HG03439 (cell line): ENCODE measurements at regions not wholly inside any gene's neighbourhood (a gene's known extent, or its start where the extent isn't known, plus 50 kb on each side); places are given as distances from the start of the nearest gene placed in this dataset.
A peak's percentile ranks its signal among the peaks of the same experiment; 100 is the strongest.

Source experiments
- ATAC-seq: cut with Tn5 transposase; IDR thresholded peaks from one replicate; pipeline ENCODE4 v1.9.1; 2021; ENCODE audit warnings: mild to moderate bottlenecking, moderate library complexity; ENCODE audit not compliant: unreplicated experiment

DNA sequence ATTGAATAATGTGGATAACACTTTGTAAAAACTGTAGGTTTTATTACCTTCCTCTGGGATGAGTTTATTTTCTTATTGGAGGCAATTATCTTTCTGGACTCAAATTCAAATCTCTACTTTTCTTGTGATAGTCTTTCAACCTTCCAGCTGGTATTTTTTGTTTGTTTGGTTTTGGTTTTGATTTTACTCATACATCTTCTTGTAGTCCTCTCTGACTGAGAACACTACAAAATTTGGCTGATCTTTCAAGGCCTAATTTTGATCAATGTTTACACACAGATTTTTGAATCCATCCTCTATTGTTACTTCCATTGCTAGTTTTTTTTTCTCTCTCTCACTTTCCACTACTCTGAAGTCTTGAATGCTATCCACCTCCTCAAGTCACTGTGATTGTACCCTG is 303.8 kb upstream of the NECTIN3 start:
- ATAC-seq, result peak; percentile 79

- ATAC-seq, result no peak
These were observed 298.1 kb upstream of the NECTIN3 start for GRCh38 chr3:110773413-110773954.

DNA sequence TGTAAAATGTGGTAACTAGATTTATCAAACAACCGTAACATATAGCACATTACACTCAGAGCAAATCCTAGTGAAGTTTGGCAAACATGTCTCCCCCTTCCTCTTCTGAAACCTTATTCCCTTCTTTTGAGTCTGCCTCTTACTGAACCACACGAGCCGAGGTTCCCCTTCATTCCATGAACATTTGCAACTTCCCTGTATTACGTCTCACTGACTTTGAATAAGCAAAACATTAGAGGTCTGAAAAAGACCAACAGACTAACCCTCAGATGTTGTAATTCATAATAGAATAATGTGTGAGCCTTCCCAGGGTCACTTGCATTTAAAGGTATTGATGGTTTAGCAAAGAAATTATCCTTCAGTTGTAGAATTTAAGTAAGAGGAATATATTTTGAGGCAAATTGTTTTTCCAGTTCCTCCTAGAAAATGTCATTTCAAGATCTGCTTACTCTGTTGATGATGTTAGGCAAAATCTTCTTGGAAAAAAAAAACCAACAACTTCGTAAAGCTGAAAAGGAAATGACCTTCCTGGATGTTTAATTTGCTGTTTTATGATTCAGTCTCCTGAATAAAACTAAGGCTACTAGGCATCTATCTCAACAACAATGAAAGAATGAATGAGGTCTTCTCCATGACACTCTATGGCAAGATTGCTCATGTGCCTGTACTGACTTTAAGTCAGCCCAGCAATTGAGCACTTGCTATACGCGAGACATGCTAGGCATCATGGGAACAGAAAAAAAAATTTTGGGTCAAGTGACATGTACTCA is 296.9 kb upstream of the NECTIN3 start:
- no peak for ATAC-seq

DNA sequence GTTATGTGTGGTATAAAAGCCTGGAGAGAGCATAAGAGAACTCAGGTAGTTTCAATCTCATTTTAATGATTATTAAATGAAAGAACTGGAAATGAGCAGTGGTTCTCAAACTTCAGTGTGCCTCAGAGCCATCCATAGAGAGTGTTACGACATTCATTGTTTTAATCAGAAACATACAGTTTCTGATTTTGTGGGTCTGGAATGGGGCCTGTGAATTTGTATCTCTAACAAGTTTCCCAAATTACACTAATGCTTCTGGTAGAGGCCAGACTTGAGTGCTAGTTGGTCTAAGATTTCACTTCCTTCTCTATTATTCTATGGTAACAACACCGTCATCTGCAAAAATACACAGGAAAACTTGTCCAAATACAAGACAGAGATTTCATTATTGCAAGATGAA is 292.0 kb upstream of the NECTIN3 start:
- ATAC-seq, result no peak

DNA sequence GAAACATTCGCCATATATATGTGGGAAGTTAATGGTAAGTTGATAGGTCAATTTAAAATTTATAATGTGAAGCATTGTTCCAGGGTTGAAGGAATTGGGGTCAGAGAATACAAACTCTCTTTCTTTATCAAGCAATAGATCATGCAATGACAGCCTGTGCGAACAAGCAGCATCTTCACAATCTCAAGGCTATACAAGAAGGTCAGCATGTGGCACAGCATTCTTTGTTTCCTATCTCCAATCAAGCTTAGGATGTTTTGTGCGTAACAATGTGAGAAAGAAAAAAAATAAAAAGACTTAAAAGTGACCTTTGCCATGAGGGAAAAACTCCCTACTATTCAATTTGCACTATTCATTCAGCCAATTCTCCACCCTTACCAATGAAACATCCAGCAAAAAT is 288.1 kb upstream of the NECTIN3 start:
- ATAC-seq, result no peak

DNA sequence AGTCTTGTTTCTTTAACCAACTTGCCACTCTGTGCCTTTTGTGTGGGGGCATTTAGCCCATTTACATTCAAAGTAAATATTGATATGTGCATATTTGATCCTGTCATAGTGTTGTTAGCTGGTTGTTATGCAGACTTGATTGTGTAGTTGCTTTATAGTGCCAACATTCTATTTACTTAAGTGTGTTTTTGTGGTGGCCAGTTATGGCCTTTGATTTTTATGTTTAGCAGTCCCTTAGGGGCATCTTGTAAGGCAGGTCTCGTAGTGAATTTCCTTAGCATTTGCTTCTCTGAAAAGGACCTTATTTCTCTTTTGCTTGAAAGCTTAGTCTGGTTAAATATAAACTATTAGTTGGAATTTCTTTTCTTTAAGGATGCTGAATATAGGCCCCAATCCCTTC is 282.8 kb upstream of the NECTIN3 start:
- no peak for ATAC-seq

GRCh38 chr3:110789315-110789714 is 282.3 kb upstream of the NECTIN3 start:
- ATAC-seq, result no peak

GRCh38 chr3:110790631-110791030 is 281.0 kb upstream of the NECTIN3 start:
- no peak for ATAC-seq

DNA sequence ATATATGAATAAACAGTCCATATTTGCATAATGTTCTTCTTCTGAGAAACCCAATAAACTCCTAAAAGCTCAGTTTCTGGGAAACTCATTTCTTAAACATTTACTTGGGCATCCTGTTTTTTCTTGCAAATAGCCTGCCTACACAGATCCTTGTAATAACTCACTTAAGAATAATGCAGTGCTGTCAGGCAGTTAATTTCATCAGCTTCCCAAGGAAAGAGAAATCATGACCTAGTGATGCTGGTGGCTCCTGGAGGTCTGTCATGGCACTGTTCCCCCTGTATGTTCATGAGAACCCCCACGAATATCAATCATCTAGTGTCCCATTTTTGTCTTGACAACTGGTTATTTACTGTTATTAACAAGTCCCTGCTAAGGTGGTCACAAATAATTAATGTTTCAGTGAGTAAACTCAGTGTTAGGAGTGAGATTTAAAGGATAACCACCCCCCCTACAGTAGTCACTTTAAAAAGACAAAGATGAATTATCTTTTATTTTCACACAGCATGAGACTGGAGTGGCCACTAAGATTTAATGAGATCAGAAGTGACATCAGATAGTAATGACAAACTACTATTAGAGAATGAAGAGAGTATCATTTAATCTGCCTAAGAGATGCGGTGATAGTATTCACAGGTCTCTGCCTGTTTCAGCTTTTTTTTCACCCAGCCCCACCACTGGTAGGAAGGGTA is 279.5 kb upstream of the NECTIN3 start:
- no peak for ATAC-seq

DNA sequence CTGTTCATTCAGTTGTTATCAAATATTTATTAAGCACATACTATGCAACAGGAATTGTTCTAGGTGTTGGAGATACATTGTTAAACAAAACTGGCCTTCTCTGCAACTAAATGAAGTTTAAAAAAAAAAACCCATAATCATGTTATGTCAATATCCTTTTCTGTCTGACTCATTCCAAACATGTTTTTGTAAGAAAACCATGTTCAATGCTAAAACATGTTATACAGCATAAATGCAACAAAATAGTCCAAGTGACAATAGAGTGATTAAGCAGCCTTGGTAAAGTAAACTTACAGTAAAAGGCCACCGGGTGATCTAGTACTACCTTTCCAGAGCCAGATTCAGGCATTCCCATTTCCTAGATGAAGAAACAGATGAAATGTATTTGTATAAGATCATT is 278.0 kb upstream of the NECTIN3 start:
- ATAC-seq, result no peak

DNA sequence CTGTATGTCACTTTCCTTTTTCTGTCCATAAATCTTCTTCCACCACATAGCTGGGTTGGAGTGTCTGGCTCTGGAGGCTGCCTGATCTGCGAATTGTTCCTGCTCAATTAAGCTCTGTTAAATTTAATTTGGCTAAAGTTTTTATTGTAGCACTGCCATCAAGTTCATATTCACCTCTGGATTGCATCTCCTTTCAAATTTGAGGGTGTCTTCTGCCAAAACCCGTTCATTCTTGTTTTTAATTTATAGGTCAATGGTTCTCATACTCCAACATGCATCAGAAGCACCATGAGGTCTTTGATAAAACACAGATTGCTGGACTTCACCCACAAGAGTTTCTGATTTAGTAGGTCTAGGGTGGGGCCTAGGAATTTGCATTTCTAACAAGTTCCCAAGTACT is 276.5 kb upstream of the NECTIN3 start:
- ATAC-seq, result no peak

- ATAC-seq, result no peak
These were observed 272.3 kb upstream of the NECTIN3 start for GRCh38 chr3:110799271-110799670.

- ATAC-seq, result no peak
These were observed 266.8 kb upstream of the NECTIN3 start for GRCh38 chr3:110804856-110805255.

GRCh38 chr3:110806924-110807323 is 264.7 kb upstream of the NECTIN3 start:
- no peak for ATAC-seq

DNA sequence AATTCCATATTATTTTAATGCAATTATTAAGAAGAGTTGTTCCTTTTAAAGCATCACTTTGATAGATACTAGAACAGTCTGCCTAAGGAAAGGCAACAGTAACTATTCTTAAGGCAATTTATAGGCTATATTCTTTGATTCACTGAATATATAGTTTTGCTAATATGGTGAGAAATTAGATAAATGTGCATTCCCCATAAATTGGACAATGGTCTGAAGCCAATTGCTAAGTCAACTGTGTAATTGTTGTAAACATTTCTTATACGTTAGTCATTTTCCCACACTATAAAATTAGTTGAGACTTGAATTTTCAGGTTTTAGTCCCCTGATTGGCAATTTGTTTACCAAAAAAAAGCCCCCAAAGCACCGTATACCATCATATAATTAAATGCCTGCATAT is 263.0 kb upstream of the NECTIN3 start:
- no peak for ATAC-seq

- ATAC-seq, result no peak
These were observed 261.3 kb upstream of the NECTIN3 start for GRCh38 chr3:110810356-110810755.

DNA sequence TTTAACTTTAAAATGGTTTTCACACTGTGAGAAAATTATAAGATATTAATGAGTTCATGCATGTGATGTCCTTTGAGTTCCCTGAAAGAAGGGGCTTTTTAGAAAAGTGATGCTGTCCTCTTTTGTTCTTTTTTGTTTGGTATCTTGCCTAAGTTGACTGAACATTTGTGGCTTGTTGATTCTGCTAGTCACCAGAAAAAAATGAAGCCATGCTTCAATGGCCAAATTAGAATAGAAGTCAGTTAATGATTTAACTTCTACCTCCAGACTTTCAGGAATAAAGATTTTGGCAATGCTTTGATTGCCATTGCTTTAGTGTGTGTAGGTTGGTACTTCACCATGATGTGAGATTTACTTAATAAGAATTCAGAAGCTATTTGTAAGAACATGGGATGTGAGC is 260.6 kb upstream of the NECTIN3 start:
- no peak for ATAC-seq

DNA sequence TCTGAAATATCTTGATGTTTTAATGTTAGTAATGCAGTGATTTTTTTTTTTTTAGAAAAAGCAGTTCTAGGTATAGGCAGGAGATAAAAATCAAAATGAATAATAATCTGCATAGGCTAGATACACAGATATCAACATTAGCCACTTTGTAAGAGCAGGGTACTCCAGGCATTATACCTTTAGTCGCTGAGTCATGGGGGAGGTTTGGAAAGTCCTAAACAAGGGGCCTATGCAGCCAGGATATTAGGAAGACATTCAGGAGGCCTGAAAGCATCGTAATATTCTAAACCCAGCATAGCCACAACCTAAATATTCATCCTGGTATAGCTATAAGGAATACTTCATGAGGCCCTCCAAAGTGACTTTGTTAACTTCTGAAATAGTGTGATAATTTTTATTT is 258.1 kb upstream of the NECTIN3 start:
- no peak for ATAC-seq

DNA sequence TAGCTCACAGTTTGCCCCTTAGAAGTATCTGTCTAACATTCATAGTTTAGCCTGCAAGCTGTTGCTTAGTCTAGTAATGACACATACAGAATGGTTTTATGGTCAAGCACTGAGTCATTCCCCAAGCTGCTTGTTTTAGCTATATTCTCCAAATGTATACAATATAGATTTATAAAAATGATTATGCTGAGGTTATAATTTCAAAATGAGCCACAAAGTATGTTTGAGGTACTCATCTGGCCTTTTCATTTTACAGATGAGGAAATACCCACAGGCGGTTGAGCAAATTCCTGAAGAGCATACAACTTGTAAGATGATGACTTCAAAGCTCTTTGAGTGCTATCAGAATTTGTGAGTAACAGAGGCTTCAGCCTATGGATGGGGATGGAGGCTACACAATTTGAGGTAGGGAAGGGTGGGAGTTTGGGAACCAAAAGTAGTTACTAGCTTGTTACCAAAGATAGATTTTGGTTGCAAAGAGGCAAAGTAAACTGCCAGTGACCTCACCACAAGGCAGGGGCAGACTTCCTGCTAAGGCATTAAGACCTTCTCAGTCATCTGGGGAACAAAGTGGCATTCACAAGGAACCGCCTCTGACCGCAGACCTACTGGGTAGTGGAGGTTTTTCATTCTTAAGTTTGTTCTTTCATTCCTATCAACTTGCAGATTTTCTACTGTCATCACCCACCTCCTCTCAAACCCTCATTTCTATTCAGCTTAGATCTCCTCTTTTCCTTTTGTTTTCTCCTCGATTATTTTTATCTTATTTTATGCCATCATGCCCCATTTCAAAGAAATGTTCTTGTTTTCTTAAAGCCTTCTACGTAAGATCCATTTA is 257.2 kb upstream of the NECTIN3 start:
- peak; percentile 89 for ATAC-seq

GRCh38 chr3:110815008-110815583 is 256.5 kb upstream of the NECTIN3 start:
- ATAC-seq, result no peak

GRCh38 chr3:110816008-110816407 is 255.6 kb upstream of the NECTIN3 start:
- ATAC-seq, result peak; percentile 59
